T-helper 2 cell treated with Interferon-gamma antibody and Interleukin-4, amounts not matched to agents 5 μg/mL and 100 μg/mL, for 36 hours (primary cell): ENCODE measurements at regions not wholly inside any gene's neighbourhood (a gene's known extent, or its start where the extent isn't known, plus 50 kb on each side); places are given as distances from the start of the nearest gene placed in this dataset.
"Not testable (repeated sequence)": the region's sequence is repeated elsewhere in the genome, so short reads cannot be mapped to it uniquely, and the experiment has no call there.

Experiments used
- DNase-seq: peaks from one replicate; pipeline ENCODE4 v3.0.0; 2021; ENCODE audit warnings: low spot score
- H3K27ac Mint-ChIP-seq: one replicate; pipeline ENCODE4 v1.8.0; 2021; ENCODE audit warnings: mild to moderate bottlenecking, mixed read lengths
- H3K27me3 Mint-ChIP-seq: one replicate; pipeline ENCODE4 v1.8.0; 2021; ENCODE audit warnings: low read depth, mixed read lengths
- H3K36me3 Mint-ChIP-seq: one replicate; pipeline ENCODE4 v1.8.0; 2021; ENCODE audit warnings: low read depth, mixed read lengths
- H3K4me1 Mint-ChIP-seq: one replicate; pipeline ENCODE4 v1.8.0; 2021; ENCODE audit warnings: low read depth, mixed read lengths
- H3K4me3 Mint-ChIP-seq: one replicate; pipeline ENCODE4 v1.8.0; 2022; ENCODE audit warnings: mild to moderate bottlenecking, moderate library complexity, mixed read lengths
- H3K9me3 Mint-ChIP-seq: one replicate; pipeline ENCODE4 v1.8.0; 2021; ENCODE audit warnings: mixed read lengths

- no peak overlapping the region for H3K27ac Mint-ChIP-seq
- DNase-seq: no peak
- H3K36me3 Mint-ChIP-seq: no peaks in the 10 kb centered on the region
- no peaks in the 10 kb centered on the region for H3K27me3 Mint-ChIP-seq
- H3K4me3 Mint-ChIP-seq: no peak overlapping the region
- H3K9me3 Mint-ChIP-seq: no peaks in the 10 kb centered on the region
- H3K4me1 Mint-ChIP-seq: no peaks in the 10 kb centered on the region
Measured at GRCh38 chr1:88324899-88325298, 359.2 kb upstream of the PKN2 start.

GRCh38 chr1:88327391-88328267 is 356.4 kb upstream of the PKN2 start:
- no peaks in the 10 kb centered on the region for H3K4me1 Mint-ChIP-seq
- no peaks in the 10 kb centered on the region for H3K36me3 Mint-ChIP-seq
- no peaks in the 10 kb centered on the region for H3K27me3 Mint-ChIP-seq
- DNase-seq: no peak
- H3K4me3 Mint-ChIP-seq: no peak overlapping the region
- H3K27ac Mint-ChIP-seq: no peak overlapping the region
- no peaks in the 10 kb centered on the region for H3K9me3 Mint-ChIP-seq

GRCh38 chr1:88330201-88330600 is 353.9 kb upstream of the PKN2 start:
- Mint-ChIP-seq H3K27me3 (no peaks in the 10 kb centered on the region), H3K36me3 (no peaks in the 10 kb centered on the region), H3K9me3 (no peaks in the 10 kb centered on the region), H3K27ac (no peak overlapping the region), H3K4me1 (no peaks in the 10 kb centered on the region), H3K4me3 (no peak overlapping the region)
- DNase-seq: no peak

- Mint-ChIP-seq H3K9me3 (no peaks in the 10 kb centered on the region), H3K27ac (no peak overlapping the region), H3K27me3 (no peaks in the 10 kb centered on the region), H3K4me3 (no peak overlapping the region), H3K4me1 (no peaks in the 10 kb centered on the region), H3K36me3 (no peaks in the 10 kb centered on the region)
- no peak for DNase-seq
Measured at GRCh38 chr1:88333086-88333695, 350.9 kb upstream of the PKN2 start.

GRCh38 chr1:88341447-88341846 is 342.6 kb upstream of the PKN2 start:
- no peak overlapping the region for H3K4me3 Mint-ChIP-seq

GRCh38 chr1:88342081-88342480 is 342.0 kb upstream of the PKN2 start:
- DNase-seq, H3K36me3 Mint-ChIP-seq, H3K4me3 Mint-ChIP-seq, H3K27ac Mint-ChIP-seq, H3K4me1 Mint-ChIP-seq, H3K9me3 Mint-ChIP-seq, H3K27me3 Mint-ChIP-seq: not testable (repeated sequence)

More at GRCh38 chr1:88341447-88341846, 342.6 kb upstream of the PKN2 start:
- no peak for DNase-seq
- no peak overlapping the region for H3K27ac Mint-ChIP-seq
- H3K27me3 Mint-ChIP-seq: no peaks in the 10 kb centered on the region
- H3K36me3 Mint-ChIP-seq: no peaks in the 10 kb centered on the region
- no peaks in the 10 kb centered on the region for H3K9me3 Mint-ChIP-seq
- no peaks in the 10 kb centered on the region for H3K4me1 Mint-ChIP-seq

GRCh38 chr1:88350648-88351047 is 333.4 kb upstream of the PKN2 start:
- no peak for DNase-seq

GRCh38 chr1:88351960-88352359 is 332.1 kb upstream of the PKN2 start:
- no peaks in the 10 kb centered on the region for H3K9me3 Mint-ChIP-seq
- DNase-seq: no peak

More at GRCh38 chr1:88350648-88351047, 333.4 kb upstream of the PKN2 start:
- Mint-ChIP-seq H3K9me3 (no peaks in the 10 kb centered on the region), H3K27me3 (no peaks in the 10 kb centered on the region), H3K4me3 (no peak overlapping the region), H3K36me3 (no peaks in the 10 kb centered on the region), H3K4me1 (no peaks in the 10 kb centered on the region), H3K27ac (no peak overlapping the region)

GRCh38 chr1:88354256-88354655 is 329.8 kb upstream of the PKN2 start:
- H3K9me3 Mint-ChIP-seq: no peaks in the 10 kb centered on the region
- no peaks in the 10 kb centered on the region for H3K27me3 Mint-ChIP-seq
- no peak overlapping the region for H3K4me3 Mint-ChIP-seq
- no peak overlapping the region for H3K27ac Mint-ChIP-seq
- no peak for DNase-seq
- no peaks in the 10 kb centered on the region for H3K4me1 Mint-ChIP-seq
- no peaks in the 10 kb centered on the region for H3K36me3 Mint-ChIP-seq

More at GRCh38 chr1:88351960-88352359, 332.1 kb upstream of the PKN2 start:
- H3K36me3 Mint-ChIP-seq: no peaks in the 10 kb centered on the region
- no peak overlapping the region for H3K27ac Mint-ChIP-seq
- no peak overlapping the region for H3K4me3 Mint-ChIP-seq
- H3K4me1 Mint-ChIP-seq: no peaks in the 10 kb centered on the region
- H3K27me3 Mint-ChIP-seq: no peaks in the 10 kb centered on the region

GRCh38 chr1:88357729-88358128 is 326.3 kb upstream of the PKN2 start:
- DNase-seq: no peak
- H3K4me1 Mint-ChIP-seq: no peaks in the 10 kb centered on the region
- H3K9me3 Mint-ChIP-seq: no peaks in the 10 kb centered on the region
- H3K36me3 Mint-ChIP-seq: no peaks in the 10 kb centered on the region
- H3K4me3 Mint-ChIP-seq: no peak overlapping the region
- no peaks in the 10 kb centered on the region for H3K27me3 Mint-ChIP-seq
- H3K27ac Mint-ChIP-seq: no peak overlapping the region

GRCh38 chr1:88371436-88372023 is 312.5 kb upstream of the PKN2 start:
- no peak for DNase-seq
- Mint-ChIP-seq H3K27ac (no peak overlapping the region), H3K36me3 (no peaks in the 10 kb centered on the region), H3K4me1 (no peaks in the 10 kb centered on the region), H3K27me3 (no peaks in the 10 kb centered on the region), H3K9me3 (no peaks in the 10 kb centered on the region), H3K4me3 (no peak overlapping the region)

GRCh38 chr1:88375977-88376376 is 308.1 kb upstream of the PKN2 start:
- H3K9me3 Mint-ChIP-seq: no peaks in the 10 kb centered on the region
- H3K4me3 Mint-ChIP-seq: no peak overlapping the region
- H3K36me3 Mint-ChIP-seq: no peaks in the 10 kb centered on the region
- no peak for DNase-seq
- H3K27ac Mint-ChIP-seq: no peak overlapping the region
- H3K4me1 Mint-ChIP-seq: no peaks in the 10 kb centered on the region
- no peaks in the 10 kb centered on the region for H3K27me3 Mint-ChIP-seq

GRCh38 chr1:88376421-88376820 is 307.7 kb upstream of the PKN2 start:
- DNase-seq: no peak
- no peaks in the 10 kb centered on the region for H3K27me3 Mint-ChIP-seq
- H3K9me3 Mint-ChIP-seq: no peaks in the 10 kb centered on the region
- H3K36me3 Mint-ChIP-seq: no peaks in the 10 kb centered on the region
- H3K4me1 Mint-ChIP-seq: no peaks in the 10 kb centered on the region
- H3K27ac Mint-ChIP-seq: no peak overlapping the region
- no peak overlapping the region for H3K4me3 Mint-ChIP-seq

- Mint-ChIP-seq H3K4me1 (no peaks in the 10 kb centered on the region), H3K4me3 (no peak overlapping the region), H3K27ac (no peak overlapping the region), H3K9me3 (no peaks in the 10 kb centered on the region), H3K36me3 (no peaks in the 10 kb centered on the region), H3K27me3 (no peaks in the 10 kb centered on the region)
- DNase-seq: no peak
Measured at GRCh38 chr1:88378560-88378959, 305.5 kb upstream of the PKN2 start.
